Endothelial cell (in vitro differentiated cells): ENCODE measurements at regions not wholly inside any gene's neighbourhood (a gene's known extent, or its start where the extent isn't known, plus 50 kb on each side); places are given as distances from the start of the nearest gene placed in this dataset.
"Not testable (repeated sequence)": the region's sequence is repeated elsewhere in the genome, so short reads cannot be mapped to it uniquely, and the experiment has no call there.

ENCODE experiments used
- DNase-seq: peaks from one replicate; pipeline ENCODE4 v3.0.0; 2021; ENCODE audit warnings: low spot score
- H3K27ac Mint-ChIP-seq: one replicate; pipeline ENCODE4 v1.8.0; 2021; ENCODE audit warnings: mixed read lengths, inconsistent platforms; ENCODE audit not compliant: unreplicated experiment
- H3K27me3 Mint-ChIP-seq: one replicate; pipeline ENCODE4 v1.8.0; 2021; ENCODE audit warnings: mild to moderate bottlenecking, moderate library complexity, mixed read lengths, inconsistent platforms; ENCODE audit not compliant: unreplicated experiment
- H3K36me3 Mint-ChIP-seq: one replicate; pipeline ENCODE4 v1.8.0; 2021; ENCODE audit warnings: mild to moderate bottlenecking, low read depth, mixed read lengths, inconsistent platforms; ENCODE audit not compliant: unreplicated experiment
- H3K4me1 Mint-ChIP-seq: one replicate; pipeline ENCODE4 v1.8.0; 2021; ENCODE audit warnings: mild to moderate bottlenecking, mixed read lengths, inconsistent platforms; ENCODE audit not compliant: unreplicated experiment
- H3K4me3 Mint-ChIP-seq: one replicate; pipeline ENCODE4 v1.8.0; 2021; ENCODE audit warnings: mild to moderate bottlenecking, mixed read lengths, inconsistent platforms; ENCODE audit not compliant: unreplicated experiment
- H3K9me3 Mint-ChIP-seq: one replicate; pipeline ENCODE4 v1.8.0; 2021; ENCODE audit warnings: mixed read lengths, inconsistent platforms; ENCODE audit not compliant: unreplicated experiment
- TF ChIP-seq, protein P1 (sequence below): fragments of 200-600 bp; sonication (generic); IDR thresholded peaks from one replicate; pipeline ENCODE4 v1.5.0; 2021; ENCODE audit warnings: antibody characterized with exemption; ENCODE audit not compliant: unreplicated experiment

DNA sequence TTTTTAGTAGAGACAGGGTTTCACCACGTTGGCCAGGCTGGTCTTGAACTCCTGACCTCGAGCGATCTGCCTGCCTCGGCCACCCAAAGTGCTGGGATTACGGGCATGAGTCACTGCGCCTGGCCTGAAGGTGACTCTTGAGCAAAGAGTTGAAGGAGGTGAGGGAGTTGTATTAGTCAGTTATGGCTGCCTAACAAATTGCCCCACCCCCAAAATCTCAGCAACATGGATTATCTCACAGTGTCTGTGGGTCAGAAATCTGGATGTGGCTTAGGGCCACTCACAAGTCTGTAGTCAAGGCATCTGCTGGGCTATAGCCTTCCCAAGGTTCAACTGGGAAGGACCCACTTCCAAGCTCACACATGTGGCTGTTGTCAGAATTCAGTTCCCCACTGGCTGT lies 52.8 kb upstream of the ADGRE5 start:
- no peaks in the 10 kb centered on the region for H3K9me3 Mint-ChIP-seq
- H3K36me3 Mint-ChIP-seq: no peaks in the 10 kb centered on the region
- H3K27me3 Mint-ChIP-seq: peaks cover 2% of the 10 kb centered on the region
- no peak overlapping the region for H3K4me3 Mint-ChIP-seq
- no peak for DNase-seq
- H3K27ac Mint-ChIP-seq: no peak overlapping the region
- TF ChIP-seq, protein P1, sequence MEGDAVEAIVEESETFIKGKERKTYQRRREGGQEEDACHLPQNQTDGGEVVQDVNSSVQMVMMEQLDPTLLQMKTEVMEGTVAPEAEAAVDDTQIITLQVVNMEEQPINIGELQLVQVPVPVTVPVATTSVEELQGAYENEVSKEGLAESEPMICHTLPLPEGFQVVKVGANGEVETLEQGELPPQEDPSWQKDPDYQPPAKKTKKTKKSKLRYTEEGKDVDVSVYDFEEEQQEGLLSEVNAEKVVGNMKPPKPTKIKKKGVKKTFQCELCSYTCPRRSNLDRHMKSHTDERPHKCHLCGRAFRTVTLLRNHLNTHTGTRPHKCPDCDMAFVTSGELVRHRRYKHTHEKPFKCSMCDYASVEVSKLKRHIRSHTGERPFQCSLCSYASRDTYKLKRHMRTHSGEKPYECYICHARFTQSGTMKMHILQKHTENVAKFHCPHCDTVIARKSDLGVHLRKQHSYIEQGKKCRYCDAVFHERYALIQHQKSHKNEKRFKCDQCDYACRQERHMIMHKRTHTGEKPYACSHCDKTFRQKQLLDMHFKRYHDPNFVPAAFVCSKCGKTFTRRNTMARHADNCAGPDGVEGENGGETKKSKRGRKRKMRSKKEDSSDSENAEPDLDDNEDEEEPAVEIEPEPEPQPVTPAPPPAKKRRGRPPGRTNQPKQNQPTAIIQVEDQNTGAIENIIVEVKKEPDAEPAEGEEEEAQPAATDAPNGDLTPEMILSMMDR: no peak
- peaks cover 6% of the 10 kb centered on the region for H3K4me1 Mint-ChIP-seq

DNA sequence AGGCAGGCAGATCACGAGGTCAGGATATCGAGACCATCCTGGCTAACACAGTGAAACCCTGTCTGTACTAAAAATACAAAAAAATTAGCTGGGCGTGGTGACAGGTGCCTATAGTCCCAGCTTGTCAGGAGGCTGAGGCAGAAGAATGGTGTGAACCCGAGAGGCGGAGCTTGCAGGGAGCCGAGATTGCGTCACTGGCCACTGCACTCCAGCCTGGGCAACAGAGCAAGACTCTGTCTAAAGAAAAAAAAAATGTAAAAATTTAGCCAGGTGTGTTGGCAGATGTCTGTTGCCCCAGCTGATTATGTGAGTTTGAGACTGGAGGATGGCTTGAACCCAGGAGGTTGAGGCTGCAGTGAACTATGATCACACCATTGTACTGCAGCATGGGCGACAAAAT lies 54.2 kb upstream of the ADGRE5 start:
- not testable (repeated sequence) for H3K27me3 Mint-ChIP-seq, H3K4me1 Mint-ChIP-seq, DNase-seq, H3K36me3 Mint-ChIP-seq, H3K9me3 Mint-ChIP-seq, H3K4me3 Mint-ChIP-seq, H3K27ac Mint-ChIP-seq

DNA sequence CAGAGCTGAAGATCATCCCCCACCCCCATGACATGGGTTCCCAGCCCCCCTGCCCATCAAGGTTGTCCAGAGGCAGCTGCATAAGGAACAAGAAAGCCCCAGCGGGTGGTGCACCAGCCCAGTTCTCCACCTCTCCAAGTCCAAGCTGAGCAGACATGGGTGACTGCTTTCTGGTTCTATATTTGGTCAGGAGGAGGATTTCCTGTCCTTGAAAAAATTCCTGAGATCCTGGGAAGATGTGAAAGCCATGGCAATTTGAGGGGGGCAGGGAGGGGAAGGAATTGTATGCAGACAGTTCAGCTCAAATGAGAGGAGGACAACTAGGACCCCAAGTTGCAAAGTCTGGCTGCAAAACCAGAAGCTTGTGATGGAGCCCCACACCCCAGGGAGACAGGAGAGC lies 55.4 kb upstream of the ADGRE5 start:
- Mint-ChIP-seq H3K36me3 (no peaks in the 10 kb centered on the region), H3K4me1 (peaks cover 6% of the 10 kb centered on the region), H3K4me3 (no peak overlapping the region), H3K27ac (no peak overlapping the region), H3K9me3 (no peaks in the 10 kb centered on the region), H3K27me3 (peaks cover 2% of the 10 kb centered on the region)
- no peak for DNase-seq
- TF ChIP-seq, protein P1: no peak

- H3K9me3 Mint-ChIP-seq: no peaks in the 10 kb centered on the region
- peaks cover 6% of the 10 kb centered on the region for H3K4me1 Mint-ChIP-seq
- TF ChIP-seq, protein P1: no peak
- no peak for DNase-seq
- H3K4me3 Mint-ChIP-seq: no peak overlapping the region
- H3K27ac Mint-ChIP-seq: no peak overlapping the region
- H3K36me3 Mint-ChIP-seq: no peaks in the 10 kb centered on the region
- H3K27me3 Mint-ChIP-seq: peaks cover 2% of the 10 kb centered on the region
These were observed 56.1 kb upstream of the ADGRE5 start for GRCh38 chr19:14325134-14325533.

GRCh38 chr19:14322889-14323463 lies 58.3 kb upstream of the ADGRE5 start:
- DNase-seq: no peak
- TF ChIP-seq, protein P1: no peak
- Mint-ChIP-seq H3K4me3 (no peak overlapping the region), H3K36me3 (no peaks in the 10 kb centered on the region), H3K27me3 (peaks cover 2% of the 10 kb centered on the region), H3K9me3 (no peaks in the 10 kb centered on the region), H3K4me1 (peaks cover 6% of the 10 kb centered on the region), H3K27ac (no peak overlapping the region)
